WTC11 (cell line): ENCODE measurements at regions not wholly inside any gene's neighbourhood (a gene's known extent, or its start where the extent isn't known, plus 50 kb on each side); places are given as distances from the start of the nearest gene placed in this dataset.

Source experiments
- ATAC-seq: fragments of 200-7000 bp; cut with Tn5 transposase; 2 replicates; pipeline ENCODE4 v1.10.0; 2021; ENCODE audit warnings: mild to moderate bottlenecking, moderate library complexity
- CTCF ChIA-PET: fragments of 300-600 bp; sonication (Branson Sonifier 250); formaldehyde crosslinking; loops from one replicate; lab custom pipeline; 2021; ENCODE audit warnings: antibody characterized with exemption; lab: Charles Lee
- POLR2A ChIA-PET: fragments of 350-600 bp; sonication (Branson Sonifier 250); formaldehyde crosslinking; loops from one replicate; lab custom pipeline; 2021; ENCODE audit warnings: antibody characterized with exemption; lab: Charles Lee
- DNase-seq: peaks from one replicate; pipeline ENCODE4 v3.0.0; 2021; ENCODE audit warnings: low spot score
- H3K27ac Mint-ChIP-seq: 2 replicates; pipeline ENCODE4 v1.8.0; 2021; ENCODE audit warnings: mixed read lengths
- H3K27me3 Mint-ChIP-seq: 2 replicates; pipeline ENCODE4 v1.8.0; 2021; ENCODE audit warnings: low read depth, mild to moderate bottlenecking, moderate library complexity, mixed read lengths
- H3K36me3 Mint-ChIP-seq: 2 replicates; pipeline ENCODE4 v1.8.0; 2021; ENCODE audit warnings: mixed read lengths
- H3K4me1 Mint-ChIP-seq: 2 replicates; pipeline ENCODE4 v1.8.0; 2022; ENCODE audit warnings: mixed read lengths
- H3K4me3 Mint-ChIP-seq: 2 replicates; pipeline ENCODE4 v1.8.0; 2021; ENCODE audit warnings: mild to moderate bottlenecking, moderate library complexity, mixed read lengths
- H3K9me3 Mint-ChIP-seq: 2 replicates; pipeline ENCODE4 v1.8.0; 2021; ENCODE audit warnings: mixed read lengths
- ARID4B ChIP-seq: sonication (generic); formaldehyde crosslinking; IDR thresholded peaks from 2 replicates; pipeline ENCODE4 v1.8.0; 2023; ENCODE audit warnings: missing genetic modification reagents, mild to moderate bottlenecking, borderline replicate concordance
- ATF1 ChIP-seq: sonication (generic); formaldehyde crosslinking; IDR thresholded peaks from 2 replicates; pipeline ENCODE4 v1.8.1; 2023; ENCODE audit warnings: mild to moderate bottlenecking, moderate library complexity, missing genetic modification reagents
- ERG ChIP-seq: fragments of 250-450 bp; sonication (Bioruptor Pico); IDR thresholded peaks from 2 replicates; pipeline ENCODE4 v1.8.0; 2021; ENCODE audit warnings: mild to moderate bottlenecking
- GABPB1 ChIP-seq: sonication (generic); formaldehyde crosslinking; IDR thresholded peaks from 2 replicates; pipeline ENCODE4 v1.8.1; 2023; ENCODE audit warnings: mild to moderate bottlenecking, missing genetic modification reagents
- GTF2I ChIP-seq: fragments of 250-450 bp; sonication (Bioruptor Pico); conservative IDR thresholded peaks from 2 replicates; pipeline ENCODE4 v1.4.0; 2021; ENCODE audit warnings: mild to moderate bottlenecking
- JUN ChIP-seq: sonication (generic); formaldehyde crosslinking; IDR thresholded peaks from 2 replicates; pipeline ENCODE4 v1.8.0; 2023; ENCODE audit warnings: mild to moderate bottlenecking, missing genetic modification reagents
- KAT7 ChIP-seq: sonication (generic); formaldehyde crosslinking; IDR thresholded peaks from 2 replicates; pipeline ENCODE4 v1.8.1; 2023; ENCODE audit warnings: missing genetic modification reagents, mild to moderate bottlenecking, borderline replicate concordance
- MXD4 ChIP-seq: fragments of 250-450 bp; sonication (Bioruptor Pico); IDR thresholded peaks from 2 replicates; pipeline ENCODE4 v1.8.0; 2021; ENCODE audit warnings: mild to moderate bottlenecking, moderate library complexity, borderline replicate concordance
- NFYB ChIP-seq: sonication (generic); formaldehyde crosslinking; conservative IDR thresholded peaks from 2 replicates; pipeline ENCODE4 v1.8.0; 2022; ENCODE audit warnings: low read depth, missing genetic modification reagents
- NR2C2 ChIP-seq: sonication (generic); formaldehyde crosslinking; IDR thresholded peaks from 2 replicates; pipeline ENCODE4 v1.8.0; 2022; ENCODE audit warnings: mild to moderate bottlenecking, missing genetic modification reagents
- NR3C1 ChIP-seq: sonication (generic); formaldehyde crosslinking; conservative IDR thresholded peaks from 2 replicates; pipeline ENCODE4 v1.8.1; 2023; ENCODE audit warnings: low read depth, mild to moderate bottlenecking, missing genetic modification reagents
- PRRX2 ChIP-seq: fragments of 250-450 bp; sonication (Bioruptor Pico); IDR thresholded peaks from 2 replicates; pipeline ENCODE4 v1.8.0; 2021; ENCODE audit warnings: mild to moderate bottlenecking
- SMAD3 ChIP-seq: sonication (generic); formaldehyde crosslinking; IDR thresholded peaks from 2 replicates; pipeline ENCODE4 v1.8.0; 2022; ENCODE audit warnings: missing genetic modification reagents, mild to moderate bottlenecking, borderline replicate concordance
- SOX15 ChIP-seq: fragments of 250-450 bp; sonication (Bioruptor Pico); IDR thresholded peaks from 2 replicates; pipeline ENCODE4 v1.9.0; 2021; ENCODE audit warnings: mild to moderate bottlenecking
- TCF7 ChIP-seq: sonication (generic); formaldehyde crosslinking; IDR thresholded peaks from 2 replicates; pipeline ENCODE4 v1.8.0; 2022; ENCODE audit warnings: mild to moderate bottlenecking, low read depth, missing genetic modification reagents, moderate library complexity
- TEAD1 ChIP-seq: sonication (generic); formaldehyde crosslinking; IDR thresholded peaks from 2 replicates; pipeline ENCODE4 v1.8.0; 2022; ENCODE audit warnings: mild to moderate bottlenecking, missing genetic modification reagents
- TP53 ChIP-seq: sonication (generic); formaldehyde crosslinking; IDR thresholded peaks from 2 replicates; pipeline ENCODE4 v1.8.1; 2023; ENCODE audit warnings: mild to moderate bottlenecking, missing genetic modification reagents
- USF1 ChIP-seq: sonication (generic); formaldehyde crosslinking; IDR thresholded peaks from 2 replicates; pipeline ENCODE4 v1.8.0; 2022; ENCODE audit warnings: mild to moderate bottlenecking, missing genetic modification reagents
- USF2 ChIP-seq: sonication (generic); formaldehyde crosslinking; IDR thresholded peaks from 2 replicates; pipeline ENCODE4 v1.8.1; 2023; ENCODE audit warnings: mild to moderate bottlenecking, missing genetic modification reagents, moderate library complexity
- ZMAT4 ChIP-seq: fragments of 250-450 bp; sonication (Bioruptor Pico); IDR thresholded peaks from 2 replicates; pipeline ENCODE4 v1.9.0; 2021; ENCODE audit warnings: mild to moderate bottlenecking
- ZNF219 ChIP-seq: sonication (generic); formaldehyde crosslinking; IDR thresholded peaks from 2 replicates; pipeline ENCODE4 v1.8.0; 2023; ENCODE audit warnings: missing genetic modification reagents, mild to moderate bottlenecking, borderline replicate concordance
- ZNF263 ChIP-seq: sonication (generic); formaldehyde crosslinking; IDR thresholded peaks from 2 replicates; pipeline ENCODE4 v1.8.1; 2022; ENCODE audit warnings: low read depth, mild to moderate bottlenecking, moderate library complexity, missing genetic modification reagents
- ZNF396 ChIP-seq: fragments of 250-450 bp; sonication (Bioruptor Pico); IDR thresholded peaks from 2 replicates; pipeline ENCODE4 v1.8.0; 2021; ENCODE audit warnings: mild to moderate bottlenecking, moderate library complexity, borderline replicate concordance
- ZNF671 ChIP-seq: fragments of 250-450 bp; sonication (Bioruptor Pico); IDR thresholded peaks from 2 replicates; pipeline ENCODE4 v1.8.0; 2021; ENCODE audit warnings: mild to moderate bottlenecking

GRCh38 chr11:71188886-71189767, 63.2 kb downstream of the SHANK2 start:
- DNase-seq (no peak), ATAC-seq (peak; percentile 22; the same call in 1 of the 2 replicates)
- ChIA-PET CTCF (no interaction called here), POLR2A (no interaction called here)
- Mint-ChIP-seq H3K9me3 (no peaks in the 10 kb centered on the region), H3K4me3 (no peak overlapping the region), H3K36me3 (peaks cover 28% of the 10 kb centered on the region), H3K27ac (no peak overlapping the region), H3K4me1 (peaks cover 8% of the 10 kb centered on the region), H3K27me3 (no peaks in the 10 kb centered on the region)
- no peak for TF ChIP-seq SMAD3 (CRISPR knock-in tag)
- no peak for TF ChIP-seq ZNF219 (CRISPR knock-in tag)
- no peak for TF ChIP-seq ZMAT4 (CRISPR knock-in tag)
- TF ChIP-seq JUN, result no peak
- TF ChIP-seq GABPB1 (CRISPR knock-in tag), result no peak
- no peak for TF ChIP-seq PRRX2 (CRISPR knock-in tag)

- Mint-ChIP-seq H3K27ac (peak overlapping the region; percentile 69), H3K36me3 (peaks cover 28% of the 10 kb centered on the region), H3K9me3 (no peaks in the 10 kb centered on the region), H3K4me1 (peaks cover 9% of the 10 kb centered on the region), H3K27me3 (no peaks in the 10 kb centered on the region), H3K4me3 (no peak overlapping the region)
- ChIA-PET POLR2A (interaction anchor here (0.5 kb wide), 1 partner anchor 8 kb away, joined by 6 read pairs; no protein-coding TSS in a partner anchor), CTCF (no interaction called here)
- no peak for DNase-seq
- ATAC-seq, result no peak
- TF ChIP-seq TCF7 (CRISPR knock-in tag) (no peak), PRRX2 (CRISPR knock-in tag) (no peak)
- TF ChIP-seq, all 79 proteins: peak for 0
Observed at GRCh38 chr11:71188073-71188472, 64.3 kb downstream of the SHANK2 start.

GRCh38 chr11:71186806-71187205, 65.6 kb downstream of the SHANK2 start:
- peak overlapping the region; percentile 53 for H3K27ac Mint-ChIP-seq
- H3K4me1 Mint-ChIP-seq, result peaks cover 21% of the 10 kb centered on the region
- H3K27me3 Mint-ChIP-seq, result no peaks in the 10 kb centered on the region
- ChIA-PET CTCF (no interaction called here), POLR2A (no interaction called here)
- no peak for ATAC-seq
- no peaks in the 10 kb centered on the region for H3K9me3 Mint-ChIP-seq
- H3K4me3 Mint-ChIP-seq, result no peak overlapping the region
- H3K36me3 Mint-ChIP-seq, result peaks cover 35% of the 10 kb centered on the region
- no peak for DNase-seq
- TF ChIP-seq USF1 (CRISPR knock-in tag) (no peak), NR2C2 (CRISPR knock-in tag) (no peak), ZNF263 (CRISPR knock-in tag) (no peak), ARID4B (no peak), USF2 (CRISPR knock-in tag) (no peak), ZMAT4 (CRISPR knock-in tag) (no peak), ERG (CRISPR knock-in tag) (no peak), ZNF396 (no peak), TP53 (CRISPR knock-in tag) (no peak), KAT7 (CRISPR knock-in tag) (no peak), SOX15 (no peak), NR3C1 (no peak), ATF1 (CRISPR knock-in tag) (no peak), SMAD3 (CRISPR knock-in tag) (no peak), TEAD1 (no peak), GTF2I (no peak), MXD4 (CRISPR knock-in tag) (no peak), NFYB (CRISPR knock-in tag) (no peak), ZNF671 (CRISPR knock-in tag) (no peak)
